ENCODE measurements at regions not wholly inside any gene's neighbourhood (a gene's known extent, or its start where the extent isn't known, plus 50 kb on each side); places are given as distances from the start of the nearest gene placed in this dataset.

GRCh38 chr12:76219806-76220205, 128.4 kb downstream of the BBS10 start:
- H3K9me3 Mint-ChIP-seq, result no peaks in the 10 kb centered on the region
- peaks cover 3% of the 10 kb centered on the region for H3K27me3 Mint-ChIP-seq
- H3K4me1 Mint-ChIP-seq (ENCODE audit: low read depth), result peaks cover 3% of the 10 kb centered on the region
- no peak overlapping the region for H3K27ac Mint-ChIP-seq
- H3K4me3 Mint-ChIP-seq, result no peak overlapping the region
- no peaks in the 10 kb centered on the region for H3K36me3 Mint-ChIP-seq (ENCODE audit: low read depth)

DNA sequence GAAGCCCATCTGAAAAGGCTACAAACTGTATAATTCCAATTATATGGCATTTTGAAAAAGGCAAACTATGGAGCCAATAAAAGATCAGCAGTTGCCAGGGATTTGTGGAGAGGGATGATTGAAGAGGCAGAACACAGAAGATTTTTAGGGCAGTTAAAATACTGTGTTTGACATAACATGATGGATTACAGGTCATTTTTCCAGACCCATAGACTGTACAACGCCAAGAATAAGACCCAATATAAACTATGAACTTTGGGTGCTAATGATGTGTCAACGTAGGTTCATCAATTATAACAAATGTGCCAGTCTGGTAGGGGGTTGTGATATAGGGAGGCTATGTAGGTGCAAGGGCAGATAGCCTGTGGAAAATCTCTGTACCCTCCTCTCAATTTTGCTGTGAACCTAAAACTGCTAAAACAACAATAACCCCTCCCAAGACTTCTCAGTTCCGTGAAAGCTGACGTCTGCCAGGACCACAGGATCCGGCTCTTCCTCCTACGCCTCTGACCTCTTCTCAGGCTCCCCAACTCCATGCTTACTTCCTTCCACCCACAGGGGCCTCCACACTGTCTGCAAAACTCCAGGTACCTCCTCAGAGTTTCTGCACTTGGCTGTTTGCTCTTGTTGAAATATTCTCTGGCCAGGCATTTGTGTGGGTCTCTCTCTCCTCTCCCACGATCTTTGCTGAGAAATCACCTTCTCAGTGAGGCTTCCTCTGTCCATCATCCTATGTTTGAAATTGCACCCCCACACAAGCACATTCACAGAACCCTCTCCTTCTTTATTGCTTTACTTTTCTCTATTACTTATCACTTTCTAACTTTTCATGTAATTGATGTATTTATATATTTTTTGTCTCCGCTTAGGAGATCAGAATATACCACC, 131.4 kb downstream of the BBS10 start:
- H3K9me3 Mint-ChIP-seq, result no peaks in the 10 kb centered on the region
- H3K27ac Mint-ChIP-seq, result no peak overlapping the region
- no peak overlapping the region for H3K4me3 Mint-ChIP-seq
- no peaks in the 10 kb centered on the region for H3K36me3 Mint-ChIP-seq (ENCODE audit: low read depth)
- H3K4me1 Mint-ChIP-seq (ENCODE audit: low read depth), result peaks cover 3% of the 10 kb centered on the region
- H3K27me3 Mint-ChIP-seq, result no peaks in the 10 kb centered on the region

DNA sequence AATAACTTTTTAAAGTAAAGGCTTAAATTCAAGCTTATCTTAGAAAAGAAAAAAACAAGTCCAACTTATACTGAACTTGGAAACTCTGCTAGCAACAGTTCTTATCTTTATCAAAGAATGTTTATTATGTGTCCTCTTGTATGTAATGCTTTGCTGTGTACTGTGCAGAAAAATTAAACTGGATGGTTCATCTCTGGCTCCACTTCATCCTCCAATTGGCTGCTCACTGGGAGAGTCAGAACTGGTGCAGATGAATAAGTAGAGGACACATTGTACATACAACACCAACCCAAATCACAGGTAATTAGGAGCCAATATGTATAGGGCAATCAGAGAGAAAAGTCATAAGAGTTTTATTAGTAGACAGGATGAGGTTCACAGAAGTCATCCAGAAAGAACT, 123.6 kb upstream of the NAP1L1 start:
- Mint-ChIP-seq H3K4me3 (no peak overlapping the region), H3K27me3 (peaks cover 50% of the 10 kb centered on the region), H3K27ac (no peak overlapping the region), H3K9me3 (peaks cover 5% of the 10 kb centered on the region), H3K4me1 (ENCODE audit: low read depth) (no peaks in the 10 kb centered on the region), H3K36me3 (ENCODE audit: low read depth) (no peaks in the 10 kb centered on the region)

GRCh38 chr12:76206677-76207072, 122.2 kb upstream of the NAP1L1 start:
- Mint-ChIP-seq H3K27ac (no peak overlapping the region), H3K4me1 (ENCODE audit: low read depth) (peaks cover 3% of the 10 kb centered on the region), H3K27me3 (peaks cover 55% of the 10 kb centered on the region)

GRCh38 chr12:76206039-76206676, 121.7 kb upstream of the NAP1L1 start:
- H3K27ac Mint-ChIP-seq, result no peak overlapping the region
- peaks cover 57% of the 10 kb centered on the region for H3K27me3 Mint-ChIP-seq

More at GRCh38 chr12:76206677-76207072, 122.2 kb upstream of the NAP1L1 start:
- Mint-ChIP-seq H3K9me3 (peaks cover 8% of the 10 kb centered on the region), H3K4me3 (no peak overlapping the region), H3K36me3 (ENCODE audit: low read depth) (no peaks in the 10 kb centered on the region)

DNA sequence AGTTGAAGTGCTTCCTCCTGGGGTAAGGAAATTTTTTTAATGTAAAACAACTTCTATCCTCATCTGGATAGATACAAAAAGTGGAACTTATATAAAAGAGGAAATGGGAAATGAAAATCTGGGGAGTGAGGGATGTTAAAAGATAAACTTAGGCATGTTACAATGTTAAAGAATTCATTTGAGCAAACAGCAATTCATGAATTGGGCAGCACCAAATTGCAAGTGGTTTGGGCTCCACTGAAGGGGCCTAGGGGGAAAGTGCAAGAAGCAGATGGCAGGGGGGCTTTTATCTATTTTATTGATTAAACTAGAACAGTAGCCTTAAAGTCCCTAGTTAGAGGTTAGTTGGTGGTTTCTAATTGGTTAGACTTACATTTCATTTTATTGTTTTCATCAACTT, 118.1 kb upstream of the NAP1L1 start:
- H3K27me3 Mint-ChIP-seq, result peaks cover 56% of the 10 kb centered on the region
- H3K27ac Mint-ChIP-seq, result no peak overlapping the region
- peaks cover 32% of the 10 kb centered on the region for H3K9me3 Mint-ChIP-seq
- no peak overlapping the region for H3K4me3 Mint-ChIP-seq
- H3K4me1 Mint-ChIP-seq (ENCODE audit: low read depth), result peaks cover 5% of the 10 kb centered on the region
- peaks cover 5% of the 10 kb centered on the region for H3K36me3 Mint-ChIP-seq (ENCODE audit: low read depth)

More at GRCh38 chr12:76206039-76206676, 121.7 kb upstream of the NAP1L1 start:
- H3K4me1 Mint-ChIP-seq (ENCODE audit: low read depth), result peaks cover 5% of the 10 kb centered on the region
- H3K36me3 Mint-ChIP-seq (ENCODE audit: low read depth), result no peaks in the 10 kb centered on the region
- no peak overlapping the region for H3K4me3 Mint-ChIP-seq
- H3K9me3 Mint-ChIP-seq, result peaks cover 10% of the 10 kb centered on the region

- peaks cover 36% of the 10 kb centered on the region for H3K9me3 Mint-ChIP-seq
- H3K27me3 Mint-ChIP-seq, result peaks cover 53% of the 10 kb centered on the region
- H3K36me3 Mint-ChIP-seq (ENCODE audit: low read depth), result peaks cover 5% of the 10 kb centered on the region
- H3K27ac Mint-ChIP-seq, result no peak overlapping the region
- peaks cover 5% of the 10 kb centered on the region for H3K4me1 Mint-ChIP-seq (ENCODE audit: low read depth)
- H3K4me3 Mint-ChIP-seq, result no peak overlapping the region
Observed at GRCh38 chr12:76201758-76202157, 117.3 kb upstream of the NAP1L1 start.

DNA sequence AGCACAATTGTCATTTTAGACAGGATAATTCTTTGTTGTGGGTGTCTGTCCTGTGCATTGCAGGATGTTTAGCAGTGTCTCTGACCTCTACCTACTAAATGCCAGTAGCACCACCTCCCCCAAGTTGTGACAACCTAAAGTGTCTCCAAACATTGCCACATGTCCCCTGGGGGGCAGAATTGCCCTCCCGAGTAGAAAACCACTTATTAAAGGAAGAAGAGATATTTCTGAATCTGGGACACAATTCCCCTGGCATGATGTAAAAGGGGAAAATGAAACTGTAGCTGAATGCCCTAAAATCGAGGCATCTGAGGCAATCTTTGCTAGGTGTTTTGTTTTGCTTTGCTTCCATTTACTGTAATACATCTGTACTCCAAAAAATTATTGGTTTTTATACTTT, 116.8 kb upstream of the NAP1L1 start:
- no peak overlapping the region for H3K4me3 Mint-ChIP-seq
- H3K27me3 Mint-ChIP-seq, result peaks cover 48% of the 10 kb centered on the region
- peaks cover 5% of the 10 kb centered on the region for H3K36me3 Mint-ChIP-seq (ENCODE audit: low read depth)

GRCh38 chr12:76199808-76200207, 115.3 kb upstream of the NAP1L1 start:
- Mint-ChIP-seq H3K27ac (no peak overlapping the region), H3K9me3 (peaks cover 39% of the 10 kb centered on the region), H3K36me3 (ENCODE audit: low read depth) (peaks cover 5% of the 10 kb centered on the region), H3K4me1 (ENCODE audit: low read depth) (peaks cover 5% of the 10 kb centered on the region), H3K4me3 (no peak overlapping the region), H3K27me3 (peaks cover 51% of the 10 kb centered on the region)

More for the DNA sequence above, 116.8 kb upstream of the NAP1L1 start:
- peaks cover 5% of the 10 kb centered on the region for H3K4me1 Mint-ChIP-seq (ENCODE audit: low read depth)
- no peak overlapping the region for H3K27ac Mint-ChIP-seq
- peaks cover 36% of the 10 kb centered on the region for H3K9me3 Mint-ChIP-seq

DNA sequence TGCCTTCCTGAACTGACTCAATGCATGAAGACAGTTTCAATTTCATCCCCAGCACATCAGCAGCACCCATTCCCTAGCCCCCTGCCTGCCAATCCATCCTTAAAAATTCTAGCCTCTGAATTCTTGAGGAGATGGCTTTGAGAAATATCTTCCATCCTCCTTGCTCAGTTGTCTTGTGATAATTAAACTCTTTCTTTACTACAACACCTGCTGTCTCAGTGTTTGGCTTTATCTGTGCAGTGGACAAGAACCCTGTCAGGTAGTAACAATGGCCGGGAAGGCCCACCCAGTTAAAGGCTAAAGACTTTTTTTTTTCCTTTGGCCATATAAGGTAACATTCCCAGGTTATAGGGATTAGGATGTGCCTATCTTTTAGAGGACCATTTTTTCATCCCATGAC, 114.4 kb upstream of the NAP1L1 start:
- Mint-ChIP-seq H3K27ac (no peak overlapping the region), H3K27me3 (peaks cover 43% of the 10 kb centered on the region), H3K4me1 (ENCODE audit: low read depth) (peaks cover 5% of the 10 kb centered on the region), H3K9me3 (peaks cover 39% of the 10 kb centered on the region), H3K36me3 (ENCODE audit: low read depth) (peaks cover 5% of the 10 kb centered on the region), H3K4me3 (no peak overlapping the region)

DNA sequence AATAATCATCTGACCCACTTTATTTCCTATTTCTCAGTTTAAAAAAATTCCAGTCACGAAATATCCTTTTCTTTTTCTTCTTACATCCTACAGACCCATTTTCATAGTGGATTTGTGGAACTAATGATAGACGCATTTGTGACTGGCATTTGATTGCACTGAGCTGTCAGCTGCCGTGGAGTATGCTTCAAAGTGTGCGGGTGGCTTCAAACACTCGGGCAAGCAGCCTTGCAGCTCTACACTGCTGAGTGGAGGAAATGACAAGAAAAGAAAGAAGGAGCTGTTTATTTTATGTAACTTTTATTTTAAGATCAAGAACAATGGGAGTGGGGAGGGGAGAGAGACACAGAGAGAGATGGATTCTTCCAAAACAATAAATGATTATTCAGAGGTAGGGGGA, 112.8 kb upstream of the NAP1L1 start:
- H3K9me3 Mint-ChIP-seq, result peaks cover 36% of the 10 kb centered on the region
- no peak overlapping the region for H3K27ac Mint-ChIP-seq
- H3K36me3 Mint-ChIP-seq (ENCODE audit: low read depth), result peaks cover 5% of the 10 kb centered on the region
- H3K27me3 Mint-ChIP-seq, result peaks cover 34% of the 10 kb centered on the region
- no peak overlapping the region for H3K4me3 Mint-ChIP-seq
- H3K4me1 Mint-ChIP-seq (ENCODE audit: low read depth), result peaks cover 5% of the 10 kb centered on the region

- Mint-ChIP-seq H3K27me3 (peaks cover 31% of the 10 kb centered on the region), H3K27ac (no peak overlapping the region), H3K4me3 (no peak overlapping the region), H3K9me3 (peaks cover 32% of the 10 kb centered on the region), H3K4me1 (ENCODE audit: low read depth) (no peaks in the 10 kb centered on the region), H3K36me3 (ENCODE audit: low read depth) (peaks cover 5% of the 10 kb centered on the region)
Observed at GRCh38 chr12:76195920-76196319, 111.4 kb upstream of the NAP1L1 start.

- H3K4me3 Mint-ChIP-seq, result no peak overlapping the region
- peaks cover 25% of the 10 kb centered on the region for H3K9me3 Mint-ChIP-seq
- peaks cover 35% of the 10 kb centered on the region for H3K27me3 Mint-ChIP-seq
- no peaks in the 10 kb centered on the region for H3K4me1 Mint-ChIP-seq (ENCODE audit: low read depth)
- no peak overlapping the region for H3K27ac Mint-ChIP-seq
- peaks cover 5% of the 10 kb centered on the region for H3K36me3 Mint-ChIP-seq (ENCODE audit: low read depth)
Observed at GRCh38 chr12:76194724-76195123, 110.2 kb upstream of the NAP1L1 start.

DNA sequence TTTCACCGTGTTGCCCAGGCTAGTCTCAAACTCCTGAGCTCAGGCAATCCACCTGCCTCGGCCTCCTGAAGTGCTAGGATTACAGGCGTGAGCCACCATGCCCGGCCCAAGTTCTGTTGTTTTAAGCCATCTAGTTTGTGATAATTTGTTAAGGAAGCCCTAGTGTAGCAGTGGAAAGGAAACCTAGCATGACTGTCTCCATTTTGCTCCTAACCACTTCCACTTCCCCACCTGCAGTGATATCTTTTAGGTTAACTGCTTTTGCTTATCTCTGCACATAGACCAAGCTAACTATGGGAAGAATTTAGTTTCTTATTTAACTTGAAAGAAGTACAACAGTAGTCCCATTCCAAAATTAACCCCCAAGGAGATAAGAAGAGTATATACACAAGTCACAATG, 109.5 kb upstream of the NAP1L1 start:
- Mint-ChIP-seq H3K27ac (no peak overlapping the region), H3K27me3 (peaks cover 34% of the 10 kb centered on the region), H3K9me3 (peaks cover 17% of the 10 kb centered on the region), H3K4me1 (ENCODE audit: low read depth) (no peaks in the 10 kb centered on the region), H3K4me3 (no peak overlapping the region), H3K36me3 (ENCODE audit: low read depth) (peaks cover 2% of the 10 kb centered on the region)

DNA sequence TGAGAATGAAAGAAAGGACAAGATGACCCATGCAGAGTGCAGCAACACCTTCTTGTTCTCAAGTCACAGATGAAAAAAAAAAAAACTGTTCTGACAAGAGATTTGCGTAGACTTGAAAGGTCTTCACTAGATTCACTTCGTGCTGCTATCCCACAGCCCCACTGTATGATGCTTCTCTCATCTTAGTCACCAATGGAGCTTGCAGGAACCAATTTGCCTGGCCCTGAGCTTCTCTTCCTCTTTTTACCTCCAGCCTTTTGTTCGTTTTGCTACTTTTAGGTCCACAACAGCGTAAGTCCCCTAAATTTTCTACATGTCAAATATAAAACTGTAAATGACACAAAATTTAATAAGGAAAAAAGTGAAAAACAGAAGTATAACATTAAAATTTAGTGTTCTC, 107.9 kb upstream of the NAP1L1 start:
- H3K27me3 Mint-ChIP-seq, result peaks cover 31% of the 10 kb centered on the region
- no peaks in the 10 kb centered on the region for H3K36me3 Mint-ChIP-seq (ENCODE audit: low read depth)
- H3K4me3 Mint-ChIP-seq, result no peak overlapping the region
- H3K4me1 Mint-ChIP-seq (ENCODE audit: low read depth), result no peaks in the 10 kb centered on the region
- no peak overlapping the region for H3K27ac Mint-ChIP-seq
- H3K9me3 Mint-ChIP-seq, result peaks cover 6% of the 10 kb centered on the region
